GM20431 (cell line): ENCODE measurements at regions not wholly inside any gene's neighbourhood (a gene's known extent, or its start where the extent isn't known, plus 50 kb on each side); places are given as distances from the start of the nearest gene placed in this dataset.
"Not testable (repeated sequence)": the region's sequence is repeated elsewhere in the genome, so short reads cannot be mapped to it uniquely, and the experiment has no call there.

Source experiments
- in situ Hi-C: fragments of 300-500 bp; cut with MseI, MboI; formaldehyde crosslinking; loops from one replicate; pipeline ENCODE4 v1.15.0; 2020; ENCODE audit warnings: low sequenced_read_pairs; ENCODE audit not compliant: unreplicated experiment

- in situ Hi-C loops, result no loop called here
Observed at GRCh38 chr20:4326195-4327065, 77.3 kb upstream of the ADRA1D start.

GRCh38 chr20:4325548-4326187 is 76.6 kb upstream of the ADRA1D start:
- in situ Hi-C loops, result no loop called here

- in situ Hi-C loops, result no loop called here
Observed at GRCh38 chr20:4324611-4325243, 75.6 kb upstream of the ADRA1D start.

GRCh38 chr20:4322499-4322898 is 73.4 kb upstream of the ADRA1D start:
- in situ Hi-C loops, result no loop called here

GRCh38 chr20:4320291-4320690 is 71.2 kb upstream of the ADRA1D start:
- in situ Hi-C loops, result no loop called here

- in situ Hi-C loops, result no loop called here
Observed at GRCh38 chr20:4318891-4319290, 69.8 kb upstream of the ADRA1D start.

- in situ Hi-C loops, result not testable (repeated sequence)
Observed at GRCh38 chr20:4310616-4311015, 61.5 kb upstream of the ADRA1D start.

- in situ Hi-C loops, result no loop called here
Observed at GRCh38 chr20:4306206-4306605, 57.1 kb upstream of the ADRA1D start.

GRCh38 chr20:4305091-4305490 is 56.0 kb upstream of the ADRA1D start:
- in situ Hi-C loops, result no loop called here

- in situ Hi-C loops, result no loop called here
Observed at GRCh38 chr20:4304601-4305000, 55.5 kb upstream of the ADRA1D start.

- in situ Hi-C loops, result no loop called here
Observed at GRCh38 chr20:4303136-4303535, 54.0 kb upstream of the ADRA1D start.

- in situ Hi-C loops, result no loop called here
Observed at GRCh38 chr20:4300921-4301320, 51.8 kb upstream of the ADRA1D start.

- in situ Hi-C loops, result no loop called here
Observed at GRCh38 chr20:4300401-4300800, 51.3 kb upstream of the ADRA1D start.

- in situ Hi-C loops, result no loop called here
Observed at GRCh38 chr20:4299773-4300172, 50.7 kb upstream of the ADRA1D start.

GRCh38 chr20:4299216-4299615 is 50.1 kb upstream of the ADRA1D start:
- in situ Hi-C loops, result no loop called here
